Panc1 (cell line): ENCODE measurements at regions not wholly inside any gene's neighbourhood (a gene's known extent, or its start where the extent isn't known, plus 50 kb on each side); places are given as distances from the start of the nearest gene placed in this dataset.
"Not testable (repeated sequence)": the region's sequence is repeated elsewhere in the genome, so short reads cannot be mapped to it uniquely, and the experiment has no call there.

Experiments used
- POLR2AphosphoS5 ChIP-seq: IDR thresholded peaks from 2 replicates; pipeline ENCODE4 v1.6.1; 2012; ENCODE audit warnings: mild to moderate bottlenecking, low read depth, low read length, moderate library complexity
- TF ChIP-seq, protein P1 (sequence below): fragments of 450-650 bp; IDR thresholded peaks from 2 replicates; pipeline ENCODE4 v1.5.1; 2017; ENCODE audit warnings: mild to moderate bottlenecking

DNA sequence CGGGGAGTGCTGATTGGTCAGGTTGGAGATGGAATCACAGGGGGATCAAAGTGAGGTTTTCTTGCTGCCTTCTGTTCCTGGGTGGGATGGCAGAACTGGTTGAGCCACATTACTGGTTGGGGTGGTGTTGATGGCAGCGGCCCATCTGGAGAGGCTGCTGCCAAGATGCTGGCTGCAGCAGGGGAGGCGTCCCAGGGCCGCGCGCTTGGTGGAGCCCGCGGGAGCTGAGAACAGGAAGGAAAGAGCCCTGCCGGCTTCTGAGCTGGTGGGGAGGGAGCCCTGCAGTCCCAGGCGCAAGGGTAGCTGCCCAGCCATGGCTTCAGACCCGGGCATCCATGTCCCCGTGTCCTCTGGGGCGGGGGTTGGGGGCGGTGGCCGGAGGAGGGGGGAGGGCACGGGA is 609.3 kb downstream of the SPATA31A6 start:
- TF ChIP-seq, protein P1, sequence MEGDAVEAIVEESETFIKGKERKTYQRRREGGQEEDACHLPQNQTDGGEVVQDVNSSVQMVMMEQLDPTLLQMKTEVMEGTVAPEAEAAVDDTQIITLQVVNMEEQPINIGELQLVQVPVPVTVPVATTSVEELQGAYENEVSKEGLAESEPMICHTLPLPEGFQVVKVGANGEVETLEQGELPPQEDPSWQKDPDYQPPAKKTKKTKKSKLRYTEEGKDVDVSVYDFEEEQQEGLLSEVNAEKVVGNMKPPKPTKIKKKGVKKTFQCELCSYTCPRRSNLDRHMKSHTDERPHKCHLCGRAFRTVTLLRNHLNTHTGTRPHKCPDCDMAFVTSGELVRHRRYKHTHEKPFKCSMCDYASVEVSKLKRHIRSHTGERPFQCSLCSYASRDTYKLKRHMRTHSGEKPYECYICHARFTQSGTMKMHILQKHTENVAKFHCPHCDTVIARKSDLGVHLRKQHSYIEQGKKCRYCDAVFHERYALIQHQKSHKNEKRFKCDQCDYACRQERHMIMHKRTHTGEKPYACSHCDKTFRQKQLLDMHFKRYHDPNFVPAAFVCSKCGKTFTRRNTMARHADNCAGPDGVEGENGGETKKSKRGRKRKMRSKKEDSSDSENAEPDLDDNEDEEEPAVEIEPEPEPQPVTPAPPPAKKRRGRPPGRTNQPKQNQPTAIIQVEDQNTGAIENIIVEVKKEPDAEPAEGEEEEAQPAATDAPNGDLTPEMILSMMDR, result not testable (repeated sequence)
- not testable (repeated sequence) for TF ChIP-seq POLR2AphosphoS5
